ENCODE measurements at regions not wholly inside any gene's neighbourhood (a gene's known extent, or its start where the extent isn't known, plus 50 kb on each side); places are given as distances from the start of the nearest gene placed in this dataset.

DNA sequence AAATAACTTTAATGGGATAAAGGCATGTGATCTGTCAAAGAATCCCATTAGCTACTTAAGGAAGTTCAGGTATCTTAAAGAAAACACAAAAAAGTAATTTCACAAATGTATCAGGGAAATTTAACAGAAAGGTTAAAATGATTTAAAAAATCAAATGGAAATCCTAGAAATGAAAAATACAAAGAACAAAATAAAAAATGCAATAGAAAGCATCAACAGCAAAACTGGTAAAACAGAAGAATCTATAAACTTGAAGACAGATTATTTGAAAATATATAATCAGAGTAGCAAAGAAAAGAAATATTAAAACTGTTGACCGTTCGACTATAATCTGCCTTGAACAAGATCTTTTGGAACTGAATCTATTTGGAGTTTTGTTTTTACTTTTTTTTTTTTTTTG is 279.4 kb upstream of the SYT1 start:
- TF ChIP-seq CTCF (conservative IDR thresholded peaks at IDR 0.05; ENCODE audit: low read depth, low read length) = no peak
- DNase-seq (ENCODE audit: low read depth) = no peak
- H3K4me3 ChIP-seq (ENCODE audit: low read length) = no peak overlapping the region

DNA sequence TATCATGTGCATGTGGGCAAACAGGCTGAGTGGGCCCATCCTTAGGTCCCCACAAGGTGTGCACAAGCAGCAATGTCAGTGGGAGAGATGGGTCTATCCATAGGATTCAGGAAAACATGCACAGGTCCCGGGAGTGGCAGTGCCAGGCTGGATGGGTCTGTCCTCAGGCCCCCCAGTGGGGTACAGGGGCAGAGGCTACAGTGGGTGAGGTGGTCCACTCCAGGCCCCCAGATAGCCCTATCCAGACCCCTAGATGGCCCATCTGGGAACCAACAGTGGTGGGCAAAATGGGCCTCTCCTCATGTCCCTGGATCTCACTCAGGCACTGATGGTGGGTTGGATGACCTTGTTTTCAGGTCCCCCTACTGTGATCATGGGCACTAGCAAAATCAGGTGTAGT is 277.8 kb upstream of the SYT1 start:
- H3K4me3 ChIP-seq (ENCODE audit: low read length) = no peak overlapping the region
- TF ChIP-seq CTCF (conservative IDR thresholded peaks at IDR 0.05; ENCODE audit: low read depth, low read length) = no peak
- no peak for DNase-seq (ENCODE audit: low read depth)

GRCh38 chr12:78599366-78599765 is 265.2 kb upstream of the SYT1 start:
- H3K4me3 ChIP-seq (ENCODE audit: low read length) = no peak overlapping the region
- TF ChIP-seq CTCF (conservative IDR thresholded peaks at IDR 0.05; ENCODE audit: low read depth, low read length) = no peak
- no peak for DNase-seq (ENCODE audit: low read depth)

DNA sequence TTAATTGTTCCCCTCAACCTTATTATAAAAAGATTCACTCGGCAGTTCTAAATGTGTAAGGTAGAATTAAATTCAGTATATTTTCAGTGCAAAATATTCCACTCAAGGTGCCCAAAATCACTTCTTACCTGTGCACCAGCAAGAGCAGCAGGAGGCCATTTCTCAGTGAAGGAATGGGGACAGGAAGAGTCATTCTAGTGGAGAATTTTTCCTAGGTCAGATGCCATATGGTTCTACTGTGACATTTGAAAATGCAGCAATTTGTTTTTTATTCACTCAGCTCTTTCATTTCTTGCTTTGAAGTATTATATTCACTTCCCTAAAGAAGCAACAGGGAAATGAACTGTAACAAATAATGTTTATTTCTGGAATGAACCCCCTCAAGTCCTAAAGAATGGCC is 264.0 kb upstream of the SYT1 start:
- no peak for TF ChIP-seq CTCF (conservative IDR thresholded peaks at IDR 0.05; ENCODE audit: low read depth, low read length)

GRCh38 chr12:78611504-78611903 is 253.1 kb upstream of the SYT1 start:
- no peak overlapping the region for H3K4me3 ChIP-seq (ENCODE audit: low read length)
- no peak for DNase-seq (ENCODE audit: low read depth)
- TF ChIP-seq CTCF (conservative IDR thresholded peaks at IDR 0.05; ENCODE audit: low read depth, low read length) = no peak

More for the DNA sequence above, 264.0 kb upstream of the SYT1 start:
- DNase-seq (ENCODE audit: low read depth) = no peak
- no peak overlapping the region for H3K4me3 ChIP-seq (ENCODE audit: low read length)

DNA sequence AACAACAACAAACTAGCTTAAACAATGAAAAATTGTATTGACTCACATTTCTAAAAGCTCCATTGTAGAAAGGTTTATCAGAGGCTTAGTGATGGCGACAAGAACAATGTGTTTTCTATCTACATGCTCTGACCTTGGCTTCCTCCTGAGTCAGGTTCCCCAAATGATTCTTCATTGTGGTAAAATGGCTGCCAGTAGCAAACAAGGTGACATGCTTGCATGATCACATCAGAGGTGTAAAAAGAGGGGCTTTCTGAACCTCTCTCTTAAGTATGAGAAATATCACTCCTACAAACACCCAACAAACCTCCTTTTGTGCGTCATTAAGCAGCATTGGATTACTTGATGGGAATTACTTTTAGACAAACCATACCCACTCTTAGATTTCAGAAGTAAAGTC is 252.4 kb upstream of the SYT1 start:
- no peak overlapping the region for H3K4me3 ChIP-seq (ENCODE audit: low read length)
- no peak for DNase-seq (ENCODE audit: low read depth)
- TF ChIP-seq CTCF (conservative IDR thresholded peaks at IDR 0.05; ENCODE audit: low read depth, low read length) = no peak

DNA sequence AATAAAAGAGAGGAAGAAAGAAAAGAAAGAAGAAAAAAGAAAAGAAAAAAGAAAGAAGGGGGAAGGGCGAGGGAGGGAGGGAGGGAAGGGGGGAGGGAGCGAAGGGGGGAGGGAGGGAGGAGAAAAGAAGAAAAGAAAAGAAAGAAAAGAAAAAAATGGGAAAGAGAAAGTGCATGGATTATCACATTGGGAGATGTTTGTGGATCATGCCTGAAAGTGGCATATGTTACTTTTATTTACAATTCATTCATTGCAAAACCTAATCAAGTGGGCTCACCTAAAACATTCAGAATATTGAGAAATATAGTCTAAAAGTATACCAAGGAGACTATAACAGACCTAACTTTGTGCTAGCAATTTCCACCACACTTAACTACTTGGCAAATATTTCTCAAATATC is 246.9 kb upstream of the SYT1 start:
- TF ChIP-seq CTCF (conservative IDR thresholded peaks at IDR 0.05; ENCODE audit: low read depth, low read length) = no peak
- no peak overlapping the region for H3K4me3 ChIP-seq (ENCODE audit: low read length)
- no peak for DNase-seq (ENCODE audit: low read depth)
